OCI-LY3 (cell line): ENCODE measurements at regions not wholly inside any gene's neighbourhood (a gene's known extent, or its start where the extent isn't known, plus 50 kb on each side); places are given as distances from the start of the nearest gene placed in this dataset.

Experiments used
- CTCF ChIP-seq: fragments of 200-600, 300-600 bp; sonication (generic); IDR thresholded peaks from 2 replicates; pipeline ENCODE4 v1.5.1; 2014; ENCODE audit warnings: antibody characterized with exemption, low read length, low read depth
- EZH2phosphoT487 ChIP-seq: fragments of 200-600 bp; shearing (Covaris generic); IDR thresholded peaks from 2 replicates; pipeline ENCODE4 v1.6.1; 2018; ENCODE audit warnings: antibody characterized with exemption, mixed run types, low read depth

DNA sequence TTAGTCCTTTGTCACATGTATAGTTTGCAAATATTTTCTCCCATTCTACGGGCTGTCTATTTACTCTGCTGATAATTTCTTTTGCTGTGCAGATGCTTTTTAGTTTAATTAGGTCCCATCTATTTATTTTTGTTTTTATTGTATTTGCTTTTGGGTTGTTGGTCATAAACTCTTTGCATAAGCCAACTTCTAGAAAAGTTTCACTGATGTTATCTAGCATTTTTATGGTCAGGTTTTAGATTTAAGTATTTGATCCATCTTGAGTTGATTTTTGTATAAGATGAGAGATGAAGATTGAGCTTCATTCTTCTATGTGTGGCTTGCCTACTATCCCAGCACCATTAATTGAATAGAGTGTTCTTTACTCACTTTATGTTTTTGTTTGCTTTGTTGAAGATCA, 1008.4 kb upstream of the ATXN7L3B start:
- TF ChIP-seq CTCF (no peak), EZH2phosphoT487 (no peak)
